ENCODE measurements at regions not wholly inside any gene's neighbourhood (a gene's known extent, or its start where the extent isn't known, plus 50 kb on each side); places are given as distances from the start of the nearest gene placed in this dataset.
"Not testable (repeated sequence)": the region's sequence is repeated elsewhere in the genome, so short reads cannot be mapped to it uniquely, and the experiment has no call there.

GRCh38 chr2:21833767-21834166 lies 710.0 kb downstream of the TDRD15 start:
- DNase-seq (ENCODE audit: low read depth) = no peak
- H3K4me3 ChIP-seq (ENCODE audit: low read depth, low read length) = no peak overlapping the region
- no peak for TF ChIP-seq CTCF (IDR thresholded peaks at IDR 0.05; ENCODE audit: insufficient read depth, low read length)

GRCh38 chr2:21836261-21836660 lies 712.5 kb downstream of the TDRD15 start:
- DNase-seq (ENCODE audit: low read depth) = no peak
- H3K4me3 ChIP-seq (ENCODE audit: low read depth, low read length) = no peak overlapping the region
- no peak for TF ChIP-seq CTCF (IDR thresholded peaks at IDR 0.05; ENCODE audit: insufficient read depth, low read length)

GRCh38 chr2:21836719-21837118 lies 713.0 kb downstream of the TDRD15 start:
- no peak for TF ChIP-seq CTCF (IDR thresholded peaks at IDR 0.05; ENCODE audit: insufficient read depth, low read length)
- H3K4me3 ChIP-seq (ENCODE audit: low read depth, low read length) = no peak overlapping the region
- no peak for DNase-seq (ENCODE audit: low read depth)

- no peak overlapping the region for H3K4me3 ChIP-seq (ENCODE audit: low read depth, low read length)
- peak; percentile 0 for DNase-seq (ENCODE audit: low read depth)
- TF ChIP-seq CTCF (IDR thresholded peaks at IDR 0.05; ENCODE audit: insufficient read depth, low read length) = no peak
Observed at GRCh38 chr2:21837168-21837960, 713.6 kb downstream of the TDRD15 start.

GRCh38 chr2:21841341-21841740 lies 717.6 kb downstream of the TDRD15 start:
- no peak for TF ChIP-seq CTCF (IDR thresholded peaks at IDR 0.05; ENCODE audit: insufficient read depth, low read length)
- H3K4me3 ChIP-seq (ENCODE audit: low read depth, low read length) = no peak overlapping the region
- no peak for DNase-seq (ENCODE audit: low read depth)

GRCh38 chr2:21850367-21850766 lies 726.6 kb downstream of the TDRD15 start:
- DNase-seq (ENCODE audit: low read depth); H3K4me3 ChIP-seq (ENCODE audit: low read depth, low read length): not testable (repeated sequence)

GRCh38 chr2:21854938-21855337 lies 731.2 kb downstream of the TDRD15 start:
- TF ChIP-seq CTCF (IDR thresholded peaks at IDR 0.05; ENCODE audit: insufficient read depth, low read length) = no peak
- no peak for DNase-seq (ENCODE audit: low read depth)
- H3K4me3 ChIP-seq (ENCODE audit: low read depth, low read length) = no peak overlapping the region

Measured in fibroblast of the aortic adventitia (primary cell).